HG02973 (cell line): ENCODE measurements at regions not wholly inside any gene's neighbourhood (a gene's known extent, or its start where the extent isn't known, plus 50 kb on each side); places are given as distances from the start of the nearest gene placed in this dataset.
"Not testable (repeated sequence)": the region's sequence is repeated elsewhere in the genome, so short reads cannot be mapped to it uniquely, and the experiment has no call there.

ENCODE experiments used
- ATAC-seq: cut with Tn5 transposase; IDR thresholded peaks from one replicate; pipeline ENCODE4 v1.9.1; 2021; ENCODE audit warnings: moderate library complexity; ENCODE audit not compliant: unreplicated experiment

DNA sequence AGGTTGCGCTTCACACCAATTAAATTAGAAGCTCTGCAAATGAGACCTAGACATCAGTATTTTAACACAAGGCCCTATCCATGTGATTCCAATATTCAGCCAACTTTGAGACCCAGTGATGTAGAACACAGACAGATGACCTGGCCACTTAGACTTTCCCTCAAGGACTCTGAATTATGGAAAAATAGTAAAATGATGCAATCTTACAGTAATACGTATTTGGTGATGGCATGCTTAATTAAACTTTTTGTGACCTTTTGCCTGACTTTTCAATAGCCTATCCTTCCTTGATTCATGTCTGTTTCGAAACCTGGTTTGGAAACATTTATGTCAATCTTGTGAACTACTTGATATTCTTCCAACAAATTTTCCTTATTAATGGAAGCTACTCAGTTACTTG is 521.2 kb downstream of the KCNA4 start:
- ATAC-seq: no peak

DNA sequence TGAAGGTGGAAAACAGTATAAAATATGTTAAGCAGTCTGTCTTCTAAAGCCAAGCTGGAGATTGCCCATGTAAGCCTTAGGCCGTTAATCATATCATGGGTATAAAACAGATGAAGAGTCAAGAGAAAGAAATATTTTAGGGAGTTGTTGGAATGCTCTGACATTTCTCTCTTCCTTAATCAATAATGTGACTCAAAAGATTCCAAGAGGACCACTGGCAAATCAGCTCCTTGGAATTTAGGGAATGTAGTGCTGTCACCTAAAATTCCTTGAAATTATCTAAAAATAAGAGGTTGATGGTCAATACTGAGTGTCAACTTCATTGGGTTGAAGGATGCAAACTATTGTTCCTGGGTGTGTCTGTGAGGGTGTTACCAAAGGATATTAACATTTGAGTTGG is 525.9 kb downstream of the KCNA4 start:
- ATAC-seq: no peak

DNA sequence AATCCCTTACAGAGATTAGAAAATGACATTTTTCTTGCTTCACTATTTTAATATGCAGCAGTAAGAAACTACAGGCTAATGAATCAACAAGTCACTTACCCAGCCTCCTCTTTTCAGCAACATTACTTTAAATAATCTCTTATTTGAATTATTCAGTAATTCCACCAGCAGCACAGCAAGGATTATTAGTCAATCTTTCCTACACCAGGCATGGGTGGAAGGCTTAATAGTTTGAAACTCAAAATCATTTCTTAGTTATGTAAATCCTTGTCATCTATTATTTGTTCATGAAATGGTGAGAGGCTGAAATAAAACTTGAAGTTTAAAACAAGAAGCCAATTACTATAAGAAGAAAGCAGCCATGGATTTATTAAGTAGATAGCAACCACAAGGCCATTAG is 530.5 kb downstream of the KCNA4 start:
- ATAC-seq: no peak

DNA sequence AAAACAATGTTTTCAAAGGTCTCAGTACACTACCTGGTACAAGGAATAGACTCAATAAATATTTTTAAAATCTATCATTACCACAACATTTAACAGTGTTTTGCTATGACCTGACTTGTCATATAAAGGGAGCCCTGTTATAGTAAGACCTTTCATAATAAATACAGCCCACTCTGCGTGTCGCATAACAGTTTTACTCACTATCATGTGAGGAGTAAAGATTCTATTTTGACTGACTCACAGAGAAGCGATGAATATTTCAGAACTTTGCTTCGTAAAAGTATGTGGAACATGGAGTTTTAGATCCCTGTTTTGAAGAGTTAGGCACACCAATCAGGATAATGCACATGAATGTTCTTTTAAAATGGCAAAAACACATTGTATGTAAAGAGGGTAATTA is 531.2 kb downstream of the KCNA4 start:
- no peak for ATAC-seq

DNA sequence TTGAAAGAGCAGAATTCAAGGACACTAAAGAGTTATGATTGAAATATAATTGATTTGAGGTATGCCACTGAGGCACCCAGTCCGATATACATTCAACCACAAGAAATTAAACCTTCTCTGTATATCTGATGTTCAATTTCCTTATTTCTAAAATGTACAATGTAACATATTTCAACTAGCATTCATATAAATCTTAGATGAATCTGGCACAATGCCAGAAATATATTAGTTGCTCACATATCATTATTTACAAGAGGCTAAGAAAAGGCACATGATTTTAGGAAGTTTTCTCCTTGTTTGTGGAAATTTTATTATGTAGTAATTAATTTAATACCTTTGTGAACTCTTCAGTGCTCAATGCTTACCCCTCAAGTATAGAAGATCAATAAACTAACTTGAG is 532.3 kb downstream of the KCNA4 start:
- ATAC-seq: no peak

DNA sequence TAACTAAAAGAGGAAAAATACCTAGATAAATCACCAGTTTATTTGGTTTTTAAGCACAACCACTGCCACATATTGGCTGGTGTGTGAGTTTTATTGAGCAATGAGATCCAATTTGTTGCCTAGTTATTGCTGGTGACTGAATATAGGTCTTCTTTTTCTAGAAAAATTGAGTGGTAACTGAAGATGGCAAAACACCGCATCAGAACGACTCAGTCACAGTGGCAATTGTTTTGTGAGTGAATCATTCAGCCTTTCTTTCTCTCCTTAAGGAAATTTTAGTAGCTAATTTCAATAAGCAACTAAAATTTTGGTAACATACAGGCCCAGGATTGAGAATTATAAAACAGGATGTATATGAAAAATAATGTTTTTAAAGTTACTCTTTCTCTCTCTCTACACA is 533.0 kb downstream of the KCNA4 start:
- ATAC-seq: no peak

DNA sequence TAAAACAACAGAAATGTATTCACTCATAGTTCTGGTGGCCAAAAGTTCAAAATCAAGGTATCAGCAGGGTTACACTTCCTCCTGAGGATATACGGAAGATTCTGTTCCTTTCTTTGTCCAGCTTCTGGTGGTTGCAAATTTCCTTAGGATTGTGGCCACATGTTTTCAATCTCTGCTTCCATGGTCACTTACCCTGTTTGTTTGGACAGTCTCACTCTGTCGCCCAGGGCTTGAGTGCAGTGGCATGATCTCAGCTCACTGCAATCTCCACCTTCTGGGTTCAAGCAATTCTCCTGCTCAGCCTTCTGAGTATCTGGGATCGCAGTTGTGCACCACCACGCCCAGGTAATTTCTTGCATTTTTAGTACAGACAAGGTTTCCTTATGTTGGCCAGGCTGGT is 534.3 kb downstream of the KCNA4 start:
- no peak for ATAC-seq

DNA sequence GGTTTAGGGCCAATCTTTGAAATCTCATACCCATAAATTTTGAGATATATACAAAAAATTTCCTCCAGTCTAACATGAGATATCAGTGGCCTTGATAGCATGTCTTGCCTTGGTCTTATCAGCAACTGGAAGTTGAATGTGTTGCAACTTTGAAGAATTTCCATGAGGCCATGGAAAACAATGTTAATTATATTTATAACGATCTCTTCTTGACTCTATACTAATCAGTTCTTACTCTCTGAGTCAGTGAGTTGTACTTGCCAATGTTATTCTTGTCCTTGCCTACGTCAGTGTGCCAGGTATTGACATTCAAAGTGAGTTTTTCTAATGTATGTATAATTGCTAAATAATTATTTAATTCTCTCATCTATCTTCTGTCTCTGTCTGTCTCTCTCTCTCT is 535.1 kb downstream of the KCNA4 start:
- ATAC-seq: no peak

DNA sequence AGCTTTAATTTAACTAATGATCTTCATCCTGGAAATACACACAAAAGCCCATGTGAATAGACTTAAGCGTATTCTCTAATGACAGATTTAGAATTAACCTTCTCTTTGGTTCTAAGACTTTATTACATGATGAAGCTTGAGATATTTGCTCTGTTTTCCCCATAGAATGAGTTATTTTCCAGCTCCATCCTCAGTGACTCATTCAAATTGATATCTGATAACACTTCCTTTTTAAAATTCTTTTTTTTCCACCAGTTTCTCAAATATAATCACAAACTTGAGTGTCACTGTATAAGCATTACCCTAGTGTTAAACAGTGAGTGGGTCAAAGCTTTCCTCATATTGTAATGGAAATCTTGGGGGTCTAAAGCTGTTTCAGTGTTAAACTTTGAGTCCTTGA is 535.8 kb downstream of the KCNA4 start:
- no peak for ATAC-seq

DNA sequence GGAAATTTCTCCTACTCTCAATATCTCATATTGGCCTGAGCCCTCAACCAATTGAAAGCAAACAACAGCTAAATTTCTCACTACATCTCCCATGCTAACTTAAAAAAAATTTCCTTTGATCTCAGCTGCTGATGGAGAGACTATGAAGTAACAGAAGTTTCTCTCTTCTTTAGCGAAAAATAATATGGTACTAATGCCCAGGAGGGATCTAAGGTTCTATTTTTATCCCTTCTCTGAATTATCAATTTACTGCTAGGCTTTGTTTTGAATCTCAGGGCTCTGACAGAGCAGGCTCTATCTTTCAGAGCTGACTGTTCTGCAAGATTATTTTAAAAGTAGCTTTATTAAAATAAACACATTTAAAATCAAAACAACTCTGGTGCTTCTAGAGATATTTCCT is 558.6 kb downstream of the KCNA4 start:
- ATAC-seq: no peak

DNA sequence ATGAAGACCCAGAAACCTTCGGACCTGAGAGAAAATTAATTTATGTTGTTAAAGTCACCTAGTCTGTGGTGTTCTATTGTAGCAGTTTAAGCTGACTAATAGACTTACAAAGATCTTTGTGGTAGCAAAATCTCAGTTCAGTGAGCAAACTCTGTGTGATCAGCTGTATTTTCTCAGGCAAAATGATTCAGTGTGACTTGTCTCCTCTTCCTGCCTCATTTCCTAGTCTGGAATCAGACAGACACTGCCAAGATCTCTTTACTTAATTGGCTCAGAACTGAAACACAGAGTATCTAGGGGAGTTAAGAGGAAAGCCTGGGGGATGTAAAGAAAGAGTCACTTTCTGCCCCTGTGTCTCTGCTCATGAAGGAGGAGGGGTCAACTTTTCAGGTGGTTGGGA is 564.7 kb downstream of the KCNA4 start:
- ATAC-seq: no peak

DNA sequence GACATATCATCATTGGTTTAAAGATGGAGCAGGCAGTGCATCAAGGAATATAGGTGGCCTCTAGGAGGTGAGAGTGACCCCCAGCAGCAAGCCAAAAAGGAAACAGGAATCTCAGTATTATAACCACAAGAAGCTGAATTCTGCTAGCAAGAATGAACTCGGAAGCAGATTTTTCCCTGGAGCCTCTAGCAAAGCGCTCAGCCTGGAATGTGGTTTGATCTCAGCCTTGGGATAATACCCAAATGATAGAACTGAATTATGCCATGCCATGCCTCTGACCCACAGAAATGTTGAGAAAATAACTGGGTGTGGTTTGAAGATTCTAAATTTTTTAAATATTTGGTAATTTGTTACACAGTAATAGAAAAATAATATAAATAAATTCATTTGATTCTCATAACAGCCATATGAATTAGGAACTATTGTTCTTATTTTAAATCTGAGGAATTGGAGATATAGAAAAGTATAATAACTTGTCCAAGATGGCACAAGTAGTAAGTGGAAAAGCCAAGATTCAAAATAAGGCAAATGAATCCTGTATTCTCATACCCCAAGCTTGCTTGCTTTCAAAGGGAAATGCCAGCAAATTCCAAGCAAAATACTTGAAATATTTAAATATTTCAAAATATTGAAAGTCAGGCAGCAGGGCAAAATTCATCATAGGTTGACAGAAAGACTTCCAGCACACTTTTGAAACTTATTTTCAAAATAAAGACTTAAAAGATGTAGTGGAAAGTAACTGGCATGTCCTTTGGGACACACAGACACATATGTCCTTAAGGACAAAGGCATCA is 567.4 kb downstream of the KCNA4 start:
- ATAC-seq: no peak

DNA sequence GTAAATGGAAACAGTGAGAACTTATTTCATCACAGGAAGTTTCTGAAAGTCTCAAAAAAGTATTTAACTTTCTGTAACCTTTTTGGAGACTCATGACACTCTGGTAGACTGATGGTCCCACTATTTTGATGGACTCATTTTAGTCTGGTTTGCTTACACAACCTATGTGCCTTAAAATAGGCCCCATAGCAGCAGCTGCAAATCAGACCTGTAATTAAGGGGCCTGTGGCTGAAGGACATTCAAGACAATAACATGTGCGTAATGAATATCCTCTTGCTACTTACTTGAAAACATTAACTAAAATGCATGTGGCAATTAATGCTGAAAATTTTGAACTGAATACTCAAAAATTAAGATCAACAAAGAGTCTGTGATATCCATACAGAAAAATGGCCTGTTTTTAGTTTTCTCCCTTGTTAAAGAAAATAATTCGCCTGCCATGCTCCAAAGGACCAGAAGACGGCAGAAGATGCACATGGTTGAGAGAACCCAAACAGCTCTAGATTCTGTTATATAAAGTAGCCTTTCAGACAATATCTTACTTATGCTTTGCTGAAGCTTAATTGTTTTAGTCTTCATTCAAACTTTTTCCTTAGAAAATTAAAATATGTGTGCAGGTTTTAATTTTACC is 568.5 kb downstream of the KCNA4 start:
- ATAC-seq: no peak

DNA sequence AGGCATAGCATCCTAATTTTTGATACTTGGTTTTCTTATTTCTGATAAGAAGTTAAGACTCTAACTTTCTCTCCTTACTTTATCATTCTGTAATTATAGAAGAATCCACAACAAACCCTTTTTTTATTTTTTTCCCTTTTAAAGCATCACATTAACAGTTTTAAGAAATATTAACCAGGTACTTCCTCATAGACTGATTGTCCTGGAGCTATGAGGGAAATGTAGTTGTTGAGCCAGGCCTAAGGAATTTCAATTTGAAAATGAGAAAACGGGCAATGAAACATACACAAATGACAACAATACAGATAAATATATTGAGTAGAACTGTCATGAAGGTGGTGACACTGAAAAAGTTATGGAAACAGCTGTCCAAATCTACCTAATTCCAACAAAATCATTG is 569.0 kb downstream of the KCNA4 start:
- no peak for ATAC-seq

DNA sequence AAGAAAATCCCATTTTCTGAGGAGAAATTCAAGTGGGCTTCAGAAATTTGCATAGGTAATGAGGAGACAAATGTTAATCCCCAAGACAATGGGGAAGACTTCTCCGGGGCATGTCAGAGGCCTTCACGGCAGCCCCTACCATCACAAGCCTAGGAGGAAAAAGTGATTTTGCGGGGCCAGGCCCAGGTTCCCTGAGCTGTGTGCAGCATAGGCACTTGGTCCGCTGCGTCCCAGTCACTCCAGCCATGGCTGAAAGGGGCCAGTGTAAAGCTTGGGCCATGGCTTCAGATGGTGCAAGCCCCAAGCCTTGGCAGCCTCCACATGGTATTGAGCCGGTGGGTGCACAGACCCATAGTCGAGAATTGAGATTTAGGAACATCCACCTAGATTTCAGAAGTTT is 570.7 kb downstream of the KCNA4 start:
- ATAC-seq: no peak

DNA sequence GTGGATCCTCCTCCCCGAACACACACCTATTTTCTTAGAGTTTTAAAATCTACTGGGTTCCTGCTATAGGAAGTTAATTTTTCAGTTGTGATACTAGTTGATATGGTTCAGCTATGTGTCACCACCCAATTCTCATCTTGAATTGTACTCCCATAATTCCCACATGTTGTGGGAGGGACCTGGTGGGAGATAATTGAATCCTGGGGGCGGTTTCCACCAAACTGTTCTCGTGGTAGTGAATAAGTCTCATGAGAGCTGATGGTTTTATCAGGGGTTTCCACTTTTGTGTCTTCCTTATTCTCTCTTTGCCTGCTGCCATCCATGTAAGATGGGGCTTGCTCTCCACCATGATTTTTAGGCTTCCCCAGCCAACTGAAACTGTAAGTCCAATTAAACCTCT is 571.6 kb downstream of the KCNA4 start:
- ATAC-seq: not testable (repeated sequence)

DNA sequence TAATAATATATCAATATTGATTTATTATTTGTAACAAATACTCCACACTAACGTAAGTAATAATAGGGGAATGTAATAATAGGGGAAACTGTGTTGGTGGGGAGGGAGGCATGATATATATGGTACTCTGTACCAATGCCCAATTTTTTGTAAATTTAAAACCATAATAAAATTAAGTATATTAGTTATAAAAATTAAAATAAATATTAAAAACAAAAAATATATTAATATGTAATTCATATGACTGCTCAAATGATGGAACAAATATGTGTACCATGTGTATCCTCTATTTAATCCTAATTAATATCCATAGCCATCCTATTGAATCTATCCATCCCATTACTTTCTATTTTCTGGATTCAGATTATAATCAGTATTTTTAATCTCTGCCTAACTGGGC is 578.0 kb downstream of the KCNA4 start:
- no peak for ATAC-seq

DNA sequence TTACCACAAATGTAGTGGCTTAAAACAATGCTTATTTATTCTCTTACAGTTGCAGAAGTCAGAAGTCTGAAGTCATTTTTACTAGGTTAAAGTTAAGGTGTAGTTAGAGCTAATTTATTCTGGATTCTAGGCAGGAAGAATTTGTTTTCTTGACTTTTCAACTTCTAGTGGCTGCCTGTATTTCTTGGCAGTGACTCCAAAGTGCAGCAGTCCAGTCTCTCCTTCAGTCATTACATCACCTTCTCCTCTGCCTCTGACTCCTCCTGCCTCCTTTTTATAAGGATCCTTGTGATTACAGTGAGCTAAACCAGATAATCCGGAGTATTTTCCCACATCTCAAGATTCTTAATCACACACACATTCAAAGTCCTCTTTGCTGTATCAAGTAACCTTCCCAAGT is 581.4 kb downstream of the KCNA4 start:
- no peak for ATAC-seq

DNA sequence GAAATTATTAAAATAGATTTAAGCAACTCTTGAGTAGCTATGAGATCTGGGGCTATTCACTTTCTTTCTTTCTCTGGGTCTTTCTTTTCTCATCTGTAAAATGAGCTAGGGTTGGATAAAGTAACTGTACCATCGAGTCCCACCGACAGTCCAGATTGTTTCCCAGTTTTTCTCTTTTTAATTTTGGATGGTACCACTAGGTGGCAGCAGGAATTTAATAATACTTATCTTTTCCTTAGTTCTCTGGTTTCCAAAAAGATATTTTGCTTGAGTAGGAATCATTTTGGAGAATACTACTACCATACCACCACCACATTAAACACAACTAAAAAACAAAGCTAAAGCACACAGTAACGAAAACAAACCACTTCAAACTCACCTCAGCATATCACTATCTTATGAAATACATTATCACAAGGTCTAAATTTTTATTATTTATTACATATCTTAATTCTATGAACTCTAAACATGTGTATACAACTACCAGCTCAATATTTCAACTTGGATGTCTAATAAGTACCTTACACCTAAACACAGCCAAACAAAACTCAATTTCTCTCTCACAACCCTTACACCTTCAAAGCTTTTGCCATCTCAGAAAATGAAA is 584.0 kb downstream of the KCNA4 start:
- ATAC-seq: no peak

DNA sequence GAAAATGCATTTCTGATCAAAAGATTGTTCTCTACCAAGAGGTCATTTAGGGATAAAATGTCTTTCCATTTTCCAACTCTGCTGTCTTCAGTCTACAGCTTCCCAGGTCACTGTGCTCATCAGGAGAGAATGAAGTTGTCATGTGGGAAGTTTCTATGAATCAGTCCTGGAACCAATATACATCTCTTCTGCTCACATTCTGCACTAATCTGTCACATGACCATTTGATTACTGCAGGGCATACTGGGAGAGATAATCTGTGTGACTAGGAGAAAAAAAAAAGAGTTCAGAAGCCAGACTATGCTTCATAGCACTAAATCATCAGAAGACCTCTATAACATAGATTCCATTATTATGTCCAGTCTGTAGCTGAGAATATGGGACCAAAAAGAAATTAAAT is 611.5 kb downstream of the KCNA4 start:
- no peak for ATAC-seq

DNA sequence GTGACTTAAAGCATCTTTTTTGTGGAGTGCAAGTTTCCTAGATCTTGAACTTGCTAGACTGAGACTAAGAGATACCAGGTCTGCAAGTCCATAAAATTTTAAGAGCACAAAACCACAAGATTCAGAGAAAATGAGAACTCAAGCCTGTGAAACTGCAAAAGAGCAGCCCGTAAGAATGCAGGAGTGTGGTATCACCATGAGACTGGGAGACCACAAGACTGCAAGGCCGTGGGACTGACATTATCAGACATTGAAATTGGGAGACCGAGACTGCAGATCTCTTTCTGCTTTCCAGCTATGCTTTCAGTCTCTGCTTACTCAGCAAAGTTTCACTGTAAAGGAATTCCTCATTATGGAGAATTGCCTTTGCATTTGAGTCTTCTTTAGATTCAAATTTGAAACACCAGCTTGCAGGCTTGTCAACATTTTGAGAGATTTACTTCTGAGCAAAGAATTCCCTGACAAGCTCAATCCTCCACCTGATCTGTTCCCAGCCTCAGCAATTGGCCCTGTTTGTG is 621.2 kb downstream of the KCNA4 start:
- no peak for ATAC-seq

DNA sequence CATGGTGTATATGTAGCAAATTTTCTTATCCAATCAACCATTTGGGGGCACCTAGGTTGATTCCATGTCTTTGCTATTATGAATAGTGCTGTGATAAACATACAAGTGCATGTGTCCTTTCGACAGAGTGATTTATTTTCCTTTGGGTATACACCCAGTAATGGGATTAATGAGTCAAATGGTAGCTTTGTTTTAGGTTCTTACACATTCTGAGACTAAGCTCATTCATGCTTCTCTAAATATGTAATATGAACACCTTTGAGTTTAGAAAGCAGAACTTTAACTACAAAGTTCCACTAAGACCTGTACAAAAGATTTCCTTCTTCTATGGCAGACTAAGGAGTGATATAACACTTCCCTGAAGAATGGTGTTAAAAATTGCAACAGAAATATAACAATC is 627.0 kb downstream of the KCNA4 start:
- peak; percentile 63 for ATAC-seq
